ENCODE measurements at regions not wholly inside any gene's neighbourhood (a gene's known extent, or its start where the extent isn't known, plus 50 kb on each side); places are given as distances from the start of the nearest gene placed in this dataset.
A peak's percentile ranks its signal among the peaks of the same experiment; 100 is the strongest.
"Not testable (repeated sequence)": the region's sequence is repeated elsewhere in the genome, so short reads cannot be mapped to it uniquely, and the experiment has no call there.

- DNase-seq (ENCODE audit: low read depth in 4 of 4, low spot score in 3 of 4) = no peak
Measured at GRCh38 chr4:43410636-43411035, 518.1 kb downstream of the GRXCR1 start.

DNA sequence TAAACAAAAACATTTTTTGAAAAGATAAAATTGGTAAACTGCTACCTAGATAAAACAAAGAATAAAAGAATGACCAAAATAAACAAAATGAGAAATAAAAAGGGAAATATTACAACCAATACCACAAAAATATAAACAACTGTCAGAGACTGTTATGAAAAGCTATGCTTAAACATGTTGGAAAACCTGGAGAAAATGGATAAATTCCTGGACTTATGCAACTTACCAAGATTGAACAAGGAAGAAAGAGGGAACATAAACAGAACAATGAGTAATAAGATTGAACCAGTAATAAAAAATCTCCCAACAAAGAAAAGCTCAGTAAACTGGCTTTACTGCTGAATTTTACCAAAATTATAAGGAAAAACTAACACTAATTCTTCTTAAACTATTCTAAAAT lies 518.7 kb downstream of the GRXCR1 start:
- DNase-seq (ENCODE audit: low read depth in 4 of 4, low spot score in 3 of 4) = no peak

GRCh38 chr4:43423276-43423675 lies 530.8 kb downstream of the GRXCR1 start:
- DNase-seq (ENCODE audit: low read depth in 4 of 4, low spot score in 3 of 4) = no peak

GRCh38 chr4:43425206-43425605 lies 532.7 kb downstream of the GRXCR1 start:
- DNase-seq (ENCODE audit: low read depth in 4 of 4, low spot score in 3 of 4) = no peak

DNA sequence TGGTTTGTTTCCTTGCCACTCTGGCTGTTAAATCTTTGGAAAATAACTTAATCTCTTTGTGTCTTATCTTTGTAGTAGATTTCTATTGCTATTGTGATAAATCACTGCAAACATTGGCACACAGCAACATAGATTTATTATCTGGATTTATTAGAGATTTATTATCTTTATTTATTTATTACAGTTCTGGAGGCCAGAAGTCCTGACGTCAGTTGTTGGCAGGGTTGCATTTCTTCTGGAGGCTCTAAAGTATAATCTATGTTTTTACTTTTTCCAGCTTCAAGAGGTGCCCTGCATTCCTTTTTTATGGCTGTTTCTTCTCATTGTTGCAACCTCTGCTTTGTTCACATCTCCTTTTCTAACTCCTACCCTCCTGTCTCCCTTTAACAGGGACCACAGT lies 542.8 kb downstream of the GRXCR1 start:
- DNase-seq (ENCODE audit: low read depth in 4 of 4, low spot score in 3 of 4) = no peak

- no peak for DNase-seq (ENCODE audit: low read depth in 4 of 4, low spot score in 3 of 4)
Measured at GRCh38 chr4:43452948-43453347, 560.4 kb downstream of the GRXCR1 start.

- no peak for DNase-seq (ENCODE audit: low read depth in 4 of 4, low spot score in 3 of 4)
Measured at GRCh38 chr4:43456383-43456782, 563.9 kb downstream of the GRXCR1 start.

- no peak for DNase-seq (ENCODE audit: low read depth in 4 of 4, low spot score in 3 of 4)
Measured at GRCh38 chr4:43457866-43458265, 565.4 kb downstream of the GRXCR1 start.

DNA sequence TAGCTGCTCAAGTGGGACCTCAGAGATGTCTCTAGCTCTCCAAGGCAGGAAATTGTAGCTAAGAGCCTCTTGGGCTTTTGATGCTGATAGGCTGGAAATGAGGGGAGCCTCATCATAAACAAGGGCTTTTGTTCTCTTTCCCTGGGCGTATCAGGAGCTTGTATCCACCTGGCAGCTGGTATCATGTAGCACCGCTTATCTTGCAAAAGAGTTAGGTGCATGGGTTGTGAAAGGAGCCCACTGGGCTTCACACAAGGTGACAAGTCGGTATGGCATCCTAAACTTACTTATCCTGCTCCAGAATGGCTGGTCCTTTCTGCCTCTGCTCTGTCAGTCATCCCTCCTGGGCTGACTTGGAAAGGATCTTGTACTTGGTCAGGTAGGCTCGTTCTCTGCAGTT lies 565.8 kb downstream of the GRXCR1 start:
- no peak for DNase-seq (ENCODE audit: low read depth in 4 of 4, low spot score in 3 of 4)

- DNase-seq (ENCODE audit: low read depth in 4 of 4, low spot score in 3 of 4) = no peak
Measured at GRCh38 chr4:43471950-43472349, 579.4 kb downstream of the GRXCR1 start.

GRCh38 chr4:43481526-43481925 lies 589.0 kb downstream of the GRXCR1 start:
- DNase-seq (ENCODE audit: low read depth in 4 of 4, low spot score in 3 of 4) = no peak

- DNase-seq (ENCODE audit: low read depth in 4 of 4, low spot score in 3 of 4) = no peak
Measured at GRCh38 chr4:43485196-43485595, 592.7 kb downstream of the GRXCR1 start.

- DNase-seq (ENCODE audit: low read depth in 4 of 4, low spot score in 3 of 4) = no peak
Measured at GRCh38 chr4:43496188-43496587, 603.7 kb downstream of the GRXCR1 start.

DNA sequence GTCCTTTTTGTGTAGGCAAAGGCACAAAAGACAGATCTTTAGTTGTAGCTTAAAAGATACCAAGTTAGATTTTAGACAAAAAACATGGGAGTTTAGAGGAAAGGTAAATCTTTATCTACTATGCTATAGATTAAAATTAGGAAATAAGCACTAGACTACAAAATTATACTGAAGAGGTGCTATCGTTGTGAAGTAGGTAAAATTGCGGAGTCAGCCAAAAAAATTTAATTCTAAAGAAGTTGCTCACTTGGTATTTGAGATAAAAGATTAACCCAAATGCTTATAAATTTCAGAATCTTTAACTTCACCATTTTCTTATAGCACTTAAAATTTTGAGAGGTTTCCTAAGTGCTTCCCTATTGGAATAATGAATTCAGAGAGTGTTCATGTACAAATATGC lies 604.1 kb downstream of the GRXCR1 start:
- DNase-seq (ENCODE audit: low read depth in 4 of 4, low spot score in 3 of 4) = no peak

GRCh38 chr4:43505823-43506222 lies 613.3 kb downstream of the GRXCR1 start:
- DNase-seq (ENCODE audit: low read depth in 4 of 4, low spot score in 3 of 4) = not testable (repeated sequence)

- DNase-seq (ENCODE audit: low read depth in 4 of 4, low spot score in 3 of 4) = no peak
Measured at GRCh38 chr4:43512253-43512652, 619.7 kb downstream of the GRXCR1 start.

- DNase-seq (ENCODE audit: low read depth in 4 of 4, low spot score in 3 of 4) = no peak
Measured at GRCh38 chr4:43525646-43526045, 633.1 kb downstream of the GRXCR1 start.

GRCh38 chr4:43547561-43547960 lies 655.0 kb downstream of the GRXCR1 start:
- no peak for DNase-seq (ENCODE audit: low read depth in 4 of 4, low spot score in 3 of 4)

DNA sequence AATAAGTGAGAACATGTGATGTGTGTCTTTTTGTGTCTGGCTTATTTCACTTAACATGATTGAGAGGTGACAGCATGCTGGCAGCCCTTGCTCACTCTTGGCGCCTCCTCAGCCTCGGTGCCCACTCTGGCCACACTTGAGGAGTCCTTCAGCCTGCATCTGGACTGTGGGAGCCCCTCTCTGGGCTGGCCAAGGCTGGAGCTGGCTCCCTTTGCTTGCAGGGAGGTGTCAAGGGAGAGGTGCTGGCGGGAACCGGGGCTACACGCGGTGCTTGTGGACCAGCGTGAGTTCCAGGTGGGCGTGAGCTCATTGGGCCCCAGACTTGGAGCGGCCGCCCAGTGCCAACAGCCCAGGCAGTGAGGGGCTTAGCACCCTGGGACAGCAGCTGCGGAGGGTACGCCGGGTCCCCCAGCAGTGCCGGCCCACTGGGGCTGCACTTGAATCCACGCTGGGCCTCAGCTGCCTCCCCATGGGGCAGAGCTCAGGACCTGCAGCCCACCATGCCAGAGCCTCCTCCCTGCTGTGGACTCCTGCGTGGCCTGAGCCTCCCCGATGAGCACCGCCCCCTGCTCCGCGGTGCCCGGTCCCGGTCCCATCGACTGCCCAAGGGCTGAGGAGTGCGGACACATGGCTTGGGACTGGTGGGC lies 658.6 kb downstream of the GRXCR1 start:
- DNase-seq (ENCODE audit: low read depth in 4 of 4, low spot score in 3 of 4) = no peak

GRCh38 chr4:43556262-43556661 lies 663.7 kb downstream of the GRXCR1 start:
- DNase-seq (ENCODE audit: low read depth in 4 of 4, low spot score in 3 of 4) = no peak

GRCh38 chr4:43560047-43560446 lies 667.5 kb downstream of the GRXCR1 start:
- no peak for DNase-seq (ENCODE audit: low read depth in 4 of 4, low spot score in 3 of 4)

DNA sequence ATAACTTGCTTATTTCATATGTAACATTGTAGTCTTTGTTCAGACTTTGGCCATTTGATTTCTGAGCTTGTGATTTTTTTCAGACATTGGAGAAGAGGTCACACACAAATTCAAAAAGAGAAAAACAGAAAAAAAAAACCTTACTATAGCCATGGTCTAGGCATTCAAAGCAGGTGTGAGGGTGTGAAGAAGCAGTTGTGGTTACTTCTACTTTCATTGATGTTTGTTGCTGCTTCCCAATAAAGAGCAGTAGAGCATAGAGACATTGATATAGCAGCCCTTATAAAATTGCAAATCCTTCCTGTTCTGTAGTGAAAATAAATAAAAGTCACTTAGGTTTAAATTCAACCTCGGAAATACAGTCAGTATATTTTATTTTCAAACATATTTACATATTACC lies 671.6 kb downstream of the GRXCR1 start:
- DNase-seq (ENCODE audit: low read depth in 4 of 4, low spot score in 3 of 4) = no peak

GRCh38 chr4:43564591-43564990 lies 672.1 kb downstream of the GRXCR1 start:
- DNase-seq (ENCODE audit: low read depth in 4 of 4, low spot score in 3 of 4) = peak in 1 of 4 donors; percentile 11

All from left renal pelvis (tissue), 4 donors.